Islet of Langerhans (tissue), 1 donor: ENCODE measurements at regions not wholly inside any gene's neighbourhood (a gene's known extent, or its start where the extent isn't known, plus 50 kb on each side); places are given as distances from the start of the nearest gene placed in this dataset.
A peak's percentile ranks its signal among the peaks of the same experiment; 100 is the strongest.

Experiments used
- FAIRE-seq: peaks from one replicate; lab custom pipeline; 2011; peaks lifted over from hg19 to GRCh38; lab: Jason Lieb, UNC

DNA sequence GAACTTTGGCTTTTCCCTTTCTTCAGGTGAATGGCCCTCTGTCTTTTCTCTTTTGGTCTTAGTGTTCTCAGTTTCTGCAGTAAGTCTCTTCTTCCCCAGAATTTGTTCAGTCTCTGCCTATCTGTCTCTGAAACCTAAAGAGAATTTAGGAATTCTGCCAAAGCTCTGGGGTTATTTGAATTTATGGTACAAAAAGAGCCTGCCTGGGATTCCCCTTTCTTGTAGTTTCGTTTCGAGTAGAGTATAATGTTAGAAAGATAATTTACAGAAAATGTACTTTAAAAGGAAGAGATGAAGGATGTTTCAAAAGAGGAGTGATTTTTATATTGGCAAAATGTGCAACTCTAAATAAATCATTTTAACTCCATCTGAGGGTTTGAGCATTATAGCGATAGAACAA is 247.4 kb upstream of the SATB1 start:
- FAIRE-seq = no peak

DNA sequence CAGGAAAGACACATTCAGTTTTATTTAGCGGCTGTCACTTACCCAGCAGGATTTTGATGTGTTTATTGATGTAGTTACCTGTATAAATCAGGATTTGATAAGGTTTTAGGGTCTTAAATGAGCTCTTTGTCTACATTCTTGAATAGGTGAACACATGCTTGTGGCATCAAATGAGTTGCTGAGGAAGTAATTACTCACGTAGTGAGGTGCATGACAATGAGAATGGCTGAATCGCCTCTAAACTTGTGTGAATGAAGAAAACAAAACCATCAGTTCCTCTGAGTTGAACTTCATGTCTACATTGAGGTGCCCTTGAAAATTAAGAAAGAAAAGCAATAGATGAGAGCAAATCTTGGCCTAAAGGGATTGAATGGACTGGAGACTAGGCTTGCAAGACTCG is 245.6 kb upstream of the SATB1 start:
- FAIRE-seq = no peak

DNA sequence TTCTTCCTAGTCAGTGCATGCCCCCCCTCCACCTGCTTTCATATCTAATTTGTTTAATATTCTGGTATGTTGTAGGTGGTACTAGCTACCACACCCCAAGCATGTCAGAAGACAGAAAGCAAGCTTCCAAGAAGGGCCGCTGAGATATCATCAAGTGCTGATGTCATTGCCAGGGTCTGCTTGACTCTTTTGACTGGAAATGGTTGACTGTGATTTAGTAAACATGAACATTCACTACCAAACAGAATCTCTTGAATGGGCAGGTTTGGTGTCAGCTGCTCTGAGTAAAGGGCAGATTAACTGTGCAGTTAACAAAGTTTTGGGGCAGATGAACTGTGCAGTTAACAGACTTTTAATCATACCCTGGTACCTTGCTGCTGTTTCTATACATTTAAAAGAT is 244.2 kb upstream of the SATB1 start:
- FAIRE-seq = no peak

DNA sequence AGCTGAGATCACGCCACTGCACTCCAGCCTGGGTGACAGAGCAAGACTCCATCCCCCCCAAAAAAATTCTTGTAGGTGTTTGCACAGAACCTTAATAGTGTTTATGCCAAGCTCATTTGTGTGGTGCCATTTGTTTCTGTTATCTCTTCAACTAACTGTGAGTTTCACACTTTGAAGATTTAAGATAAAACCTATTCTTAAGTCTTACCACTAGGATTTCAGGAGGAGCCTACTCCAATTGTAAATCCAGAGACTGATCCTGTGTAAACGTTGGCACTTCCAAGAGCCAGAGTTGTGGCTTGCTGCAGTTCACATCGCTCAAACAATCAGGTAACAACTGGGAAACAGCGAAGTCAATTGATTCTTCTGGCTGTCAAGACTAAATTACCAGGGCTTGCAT is 242.4 kb upstream of the SATB1 start:
- FAIRE-seq = no peak

DNA sequence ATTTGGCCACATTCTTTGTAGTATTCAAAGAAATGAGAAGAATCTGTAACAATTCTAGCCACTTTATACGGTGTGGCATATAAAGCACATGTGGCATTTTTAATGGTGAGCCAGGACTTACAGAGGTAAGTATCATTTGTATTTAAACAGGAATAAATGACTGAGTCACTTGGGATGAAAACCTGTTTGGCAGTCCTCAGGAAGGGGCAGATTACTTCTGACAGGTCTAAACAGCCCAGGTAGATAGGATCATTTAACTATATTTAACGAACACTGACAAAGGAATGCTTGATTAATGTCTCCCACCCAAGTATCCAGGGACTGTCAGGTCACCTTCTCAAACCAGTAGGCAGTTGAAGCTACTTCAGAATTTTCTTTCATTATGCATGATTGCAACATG is 241.5 kb upstream of the SATB1 start:
- no peak for FAIRE-seq

DNA sequence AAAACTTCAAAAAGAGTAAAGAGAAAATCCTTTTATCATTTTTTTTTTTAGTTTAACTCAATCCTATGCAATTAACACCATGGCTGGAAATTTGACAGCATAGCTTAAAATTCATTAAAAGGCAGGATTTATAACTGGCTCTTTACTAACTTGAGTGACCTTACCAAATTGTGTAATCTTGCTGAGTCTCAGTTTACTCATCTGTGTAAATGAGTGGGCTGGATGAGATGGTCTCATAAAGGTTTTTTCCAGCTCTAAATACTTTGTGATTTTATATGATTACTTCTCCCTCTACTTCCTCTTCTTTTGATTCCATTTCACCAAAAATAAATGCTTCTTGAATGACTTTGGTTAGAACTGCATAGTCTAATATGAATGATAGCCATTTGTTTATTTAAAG is 234.9 kb upstream of the SATB1 start:
- no peak for FAIRE-seq

DNA sequence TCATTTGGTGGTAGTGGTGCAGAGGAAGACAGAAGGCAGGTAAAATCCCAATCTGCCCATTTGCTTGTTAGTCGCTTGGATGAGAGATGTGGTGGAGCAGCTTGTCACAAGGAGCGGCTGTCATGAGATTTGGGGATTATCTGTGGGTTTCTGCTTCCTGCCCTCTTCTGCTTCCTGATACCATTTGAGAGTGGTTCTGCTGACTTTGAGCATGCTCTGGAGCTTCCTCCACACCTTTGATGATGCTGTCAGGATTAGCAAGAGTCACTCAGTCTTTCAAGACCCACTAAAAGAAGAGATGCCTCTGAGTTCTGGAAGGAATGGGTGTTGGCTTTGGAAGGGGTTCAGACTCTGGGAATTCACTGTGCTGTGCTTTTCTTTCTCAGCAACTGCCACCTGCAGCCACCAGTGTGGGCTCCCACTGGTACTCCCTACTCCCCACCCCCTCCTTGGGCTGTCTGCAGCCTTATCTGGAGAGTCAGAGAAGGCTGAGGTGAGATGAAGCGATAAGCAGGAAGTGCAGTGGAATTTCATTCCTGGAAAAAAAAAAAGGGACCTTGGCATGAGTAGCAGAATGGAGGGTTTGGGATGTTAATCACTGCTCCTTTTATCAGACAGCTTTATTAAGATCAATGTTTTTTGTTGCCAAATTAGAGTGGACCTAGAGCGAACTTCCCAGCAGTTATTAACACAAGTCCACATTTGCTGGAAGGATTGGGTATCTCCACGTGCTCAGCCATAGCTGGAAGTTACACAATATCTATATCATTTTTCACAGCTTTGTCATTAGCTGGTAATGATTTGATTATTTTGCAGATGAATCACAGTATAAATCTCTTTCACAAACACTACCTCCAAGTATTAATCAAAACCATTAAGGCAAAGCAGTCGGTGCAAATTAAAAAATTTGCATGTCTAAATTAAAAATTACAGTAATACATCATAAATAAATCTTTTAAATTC is 233.0 kb upstream of the SATB1 start:
- peak; percentile 27 for FAIRE-seq

DNA sequence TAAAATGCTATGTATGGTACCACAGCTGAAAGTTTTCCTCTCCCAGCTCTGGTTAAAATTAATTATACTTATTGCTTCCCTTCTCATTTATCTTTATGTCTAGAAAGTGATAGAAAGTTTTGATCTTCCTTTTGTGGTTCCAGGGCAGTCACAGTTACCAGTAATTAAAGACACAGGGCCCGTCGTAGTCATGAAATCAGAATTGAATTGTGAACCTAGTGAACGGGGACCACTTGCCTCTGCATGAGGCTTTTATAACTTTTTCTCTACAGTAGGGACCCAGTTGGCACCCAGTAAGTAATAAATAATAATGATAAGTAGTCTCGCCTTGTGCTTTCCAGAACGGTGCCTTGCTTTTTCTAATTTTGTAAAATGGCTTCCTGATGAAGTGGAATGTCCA is 231.7 kb upstream of the SATB1 start:
- no peak for FAIRE-seq

DNA sequence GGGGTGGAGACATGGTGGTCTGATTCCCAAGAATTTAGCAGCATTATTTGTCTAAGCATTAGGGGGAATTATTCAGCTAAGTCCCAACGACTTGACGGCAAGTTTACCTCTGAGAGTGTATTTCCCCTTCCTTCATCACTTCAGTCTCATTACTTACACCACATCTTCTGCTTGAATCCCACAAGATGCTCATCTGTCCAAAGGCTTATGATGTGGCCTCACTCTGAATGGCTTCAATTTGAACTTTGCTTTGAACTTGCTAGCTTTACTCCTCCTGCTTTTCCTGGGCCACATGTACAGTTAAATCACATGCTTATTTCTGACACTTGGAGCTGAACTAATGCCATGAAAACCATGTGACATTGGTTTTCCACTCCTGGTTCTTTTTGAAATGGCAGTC is 231.3 kb upstream of the SATB1 start:
- no peak for FAIRE-seq

DNA sequence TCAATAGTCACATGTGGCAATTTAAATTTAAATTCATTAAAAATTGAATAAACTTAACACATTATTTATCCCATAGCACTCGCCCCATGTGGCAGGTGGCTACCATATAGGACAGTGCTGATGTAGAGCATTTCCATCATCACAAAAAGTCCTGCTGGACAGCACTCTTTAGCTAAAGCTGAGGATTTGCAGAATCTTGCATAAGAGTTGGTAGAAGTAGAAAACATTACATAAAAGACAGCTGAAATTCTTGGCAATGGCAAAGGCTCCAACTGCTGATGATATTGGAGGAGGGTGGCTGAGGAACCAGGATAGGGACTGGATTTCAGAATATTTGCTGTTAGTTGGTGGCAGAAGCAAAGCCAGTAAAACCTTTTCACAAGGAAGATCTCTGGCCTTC is 230.7 kb upstream of the SATB1 start:
- FAIRE-seq = no peak

DNA sequence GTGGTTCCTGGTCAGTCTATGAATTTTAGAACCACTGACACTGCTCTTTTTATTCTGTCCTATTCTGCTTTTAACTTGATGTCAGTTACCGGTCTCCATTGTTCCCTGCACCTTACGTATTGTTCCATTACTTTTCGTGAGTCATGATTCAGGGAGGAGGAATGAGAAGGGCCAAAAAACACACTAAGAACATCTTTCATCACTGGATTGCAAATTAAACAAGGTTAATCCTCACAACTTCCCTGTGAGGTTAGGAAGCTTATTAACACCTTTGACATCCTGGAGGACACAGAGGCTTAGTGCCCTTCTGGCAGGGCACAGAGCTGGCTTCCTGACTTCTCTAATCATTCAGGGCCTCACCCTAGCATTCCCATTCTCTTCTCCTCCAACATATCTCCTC is 227.6 kb upstream of the SATB1 start:
- FAIRE-seq = no peak

DNA sequence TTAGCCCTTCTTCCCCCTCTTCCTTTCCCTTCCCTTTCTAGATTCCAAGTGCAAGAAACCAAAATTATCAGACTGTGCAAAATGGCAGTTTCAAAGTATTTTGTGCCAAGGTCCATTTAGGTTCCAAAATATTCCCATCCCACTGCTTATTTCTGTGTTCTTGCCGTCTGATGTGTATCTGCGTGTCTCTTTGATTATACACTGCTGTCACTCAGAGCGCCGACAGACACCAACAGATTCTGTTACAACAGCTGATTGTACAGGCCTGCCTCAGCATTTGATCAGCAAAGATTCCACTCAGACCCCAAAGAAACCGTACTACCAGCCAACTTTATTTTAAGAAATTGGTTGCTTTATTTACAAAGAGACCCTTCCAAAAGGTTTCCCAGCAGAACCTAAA is 225.6 kb upstream of the SATB1 start:
- no peak for FAIRE-seq

DNA sequence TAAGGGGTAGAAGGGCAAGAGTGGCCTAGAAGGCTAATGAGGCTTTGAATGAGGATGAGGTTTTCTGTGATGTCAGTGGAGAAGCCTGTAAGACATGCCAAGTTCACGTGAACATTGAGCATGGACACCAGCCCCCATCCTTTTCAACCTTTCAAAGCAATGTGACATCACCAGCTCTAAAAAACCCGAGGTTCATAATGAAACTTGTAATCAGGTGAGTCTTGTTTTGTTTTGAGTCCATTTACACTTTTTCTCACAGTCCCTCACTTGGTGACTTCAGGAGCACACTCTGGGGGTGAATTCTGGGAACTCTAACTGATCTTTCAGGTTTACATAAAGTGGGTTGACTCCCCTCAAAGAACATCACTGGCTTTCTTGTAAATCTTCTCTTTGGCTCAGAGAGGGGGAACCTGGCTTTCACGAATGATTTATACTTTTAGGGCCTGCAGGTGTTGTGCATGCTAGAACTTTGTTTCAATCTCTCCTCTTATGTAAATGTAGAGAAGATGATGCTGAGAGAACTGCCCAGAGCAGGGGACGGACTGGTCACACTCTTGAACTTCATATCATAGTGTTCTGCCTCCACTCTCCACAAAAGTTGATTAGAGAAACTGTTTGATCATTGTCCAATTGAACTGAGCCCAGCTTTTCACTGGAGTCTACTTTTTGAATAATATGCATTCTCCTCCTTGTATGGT is 224.7 kb upstream of the SATB1 start:
- no peak for FAIRE-seq

DNA sequence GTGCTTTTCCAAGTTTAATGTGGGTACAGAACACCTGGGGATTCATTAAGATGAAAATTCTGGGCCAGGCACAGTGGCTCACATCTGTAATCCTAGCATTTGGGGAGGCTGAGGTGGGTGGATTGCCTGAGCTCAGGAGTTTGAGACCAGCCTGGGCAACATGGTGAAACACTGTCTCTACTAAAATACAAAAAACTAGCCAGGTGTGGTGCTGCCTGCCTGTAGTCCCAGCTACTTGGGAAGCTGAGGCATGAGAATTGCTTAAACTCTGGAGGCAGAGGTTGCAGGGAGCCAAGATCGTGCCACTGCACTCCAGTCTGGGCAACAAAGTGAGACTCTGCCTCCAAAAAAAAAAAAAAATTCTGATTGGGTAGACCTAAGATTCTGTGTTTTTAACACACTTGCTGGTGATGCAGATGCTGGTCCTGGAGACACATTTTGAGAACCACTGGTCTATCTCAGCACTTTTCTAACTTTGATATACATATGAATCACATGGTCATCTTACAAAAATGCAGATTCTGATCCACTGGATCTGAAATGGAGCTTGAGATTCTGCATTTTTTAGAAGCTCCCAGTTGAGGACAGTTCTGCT is 223.8 kb upstream of the SATB1 start:
- FAIRE-seq = no peak

DNA sequence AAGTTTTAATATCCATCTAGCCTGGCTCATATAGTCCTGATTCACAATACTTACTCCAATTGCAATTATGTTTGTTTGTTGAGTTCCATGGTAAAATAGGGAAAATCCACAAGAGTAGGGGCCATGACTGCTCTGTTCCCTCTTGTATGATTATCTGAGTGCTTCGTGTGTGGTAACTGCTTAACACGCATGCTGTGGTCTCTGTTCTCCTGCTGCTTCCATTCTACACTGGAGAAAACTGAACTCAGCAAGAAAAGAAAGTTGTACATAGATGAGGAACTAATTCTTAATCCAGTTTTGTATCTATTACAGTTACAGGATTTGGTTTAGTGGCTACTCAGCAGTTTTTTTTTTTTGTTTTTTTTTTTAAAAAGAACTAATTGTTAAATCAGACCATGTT is 223.0 kb upstream of the SATB1 start:
- FAIRE-seq = no peak

DNA sequence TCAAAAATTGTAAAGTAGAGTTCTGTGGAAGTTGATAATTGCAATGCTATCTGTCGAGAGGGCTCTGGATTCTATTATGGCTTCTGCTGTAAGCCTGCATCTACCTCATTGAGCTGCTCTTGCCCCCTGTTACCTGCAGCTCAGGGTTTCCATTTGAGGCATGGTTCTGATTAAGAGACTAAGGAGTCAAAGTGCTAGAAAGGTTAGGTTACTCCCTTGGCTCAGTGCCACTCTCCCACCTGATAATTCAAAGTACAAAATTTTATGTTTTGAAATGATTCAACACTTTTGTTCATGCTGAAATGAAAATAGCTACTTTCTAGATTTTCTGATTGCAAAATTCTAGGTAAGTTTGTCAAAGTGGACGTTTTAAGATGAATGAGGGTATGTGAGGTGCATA is 220.5 kb upstream of the SATB1 start:
- no peak for FAIRE-seq

DNA sequence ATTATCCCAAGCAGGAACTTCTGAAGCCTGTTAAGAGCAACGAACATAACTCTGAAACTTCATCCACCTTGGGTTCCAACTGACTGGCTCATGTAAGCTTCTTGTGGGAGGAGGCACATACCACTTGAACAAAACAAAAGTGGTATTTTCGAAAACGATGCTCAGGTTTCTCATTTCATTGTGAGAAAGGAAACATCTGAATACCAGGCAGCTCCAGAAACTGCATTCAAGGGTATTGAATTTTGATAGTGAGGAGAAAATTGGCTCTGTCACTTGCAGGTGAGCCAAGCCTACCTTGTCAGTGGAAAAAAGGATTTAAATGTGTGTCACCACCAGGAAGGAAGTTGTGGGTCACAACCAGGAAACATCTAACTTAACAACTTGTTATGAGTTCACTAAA is 218.1 kb upstream of the SATB1 start:
- no peak for FAIRE-seq

DNA sequence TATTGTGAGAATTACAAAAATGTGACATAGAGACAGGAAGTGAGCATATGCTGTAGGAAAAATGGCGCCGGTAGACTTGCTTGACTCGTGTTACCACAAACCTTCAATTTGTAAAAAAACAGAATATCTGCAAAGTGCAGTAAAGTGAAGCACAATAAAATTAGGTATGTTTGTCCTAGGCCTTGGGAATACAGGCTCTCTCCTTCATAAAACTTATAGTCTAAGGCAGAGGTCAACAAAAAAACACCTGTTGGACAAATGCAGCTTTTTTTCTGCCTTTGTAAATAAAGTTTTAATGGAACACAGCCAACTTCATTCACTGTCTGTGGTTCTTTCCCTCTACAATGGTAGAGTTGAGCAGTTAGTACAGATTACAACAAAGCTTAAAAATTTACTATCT is 216.8 kb upstream of the SATB1 start:
- no peak for FAIRE-seq

DNA sequence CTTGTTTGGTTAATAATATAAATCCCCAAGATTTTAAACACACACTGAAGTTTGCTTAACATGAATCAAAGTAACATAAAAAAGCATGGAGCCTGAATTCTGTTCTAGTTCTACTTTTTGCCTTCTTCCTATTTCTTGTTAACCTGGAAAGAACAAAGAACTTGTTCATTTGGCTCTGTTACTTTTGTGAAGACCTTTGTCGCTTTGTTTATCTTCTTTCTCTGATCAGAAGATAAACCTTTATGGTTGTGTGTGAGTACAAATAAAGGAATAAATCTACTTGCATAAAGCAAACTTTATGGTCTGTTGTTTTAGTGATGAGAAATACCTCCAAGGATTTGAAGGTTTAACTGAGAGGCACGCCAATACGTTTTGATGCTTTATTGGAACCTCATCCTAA is 210.1 kb upstream of the SATB1 start:
- no peak for FAIRE-seq

DNA sequence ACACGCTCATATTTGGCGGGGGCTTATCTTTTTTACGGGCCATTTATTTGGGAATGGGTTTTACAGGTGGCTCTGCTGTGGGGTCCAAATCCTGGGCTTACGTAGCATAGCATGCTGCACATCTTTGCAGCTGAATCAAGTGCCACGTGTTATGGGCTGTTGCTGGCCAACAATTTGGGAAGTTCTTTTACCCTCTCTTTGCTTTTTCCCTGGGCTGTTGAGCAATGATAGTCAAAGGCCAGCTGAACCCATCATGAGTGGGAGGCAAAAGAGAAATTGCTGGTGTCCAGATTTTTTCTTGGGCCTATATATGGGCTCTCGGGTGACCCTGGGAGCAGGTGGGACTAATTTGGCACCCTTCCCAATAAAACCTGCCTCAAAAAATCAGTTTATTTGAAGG is 209.3 kb upstream of the SATB1 start:
- no peak for FAIRE-seq

DNA sequence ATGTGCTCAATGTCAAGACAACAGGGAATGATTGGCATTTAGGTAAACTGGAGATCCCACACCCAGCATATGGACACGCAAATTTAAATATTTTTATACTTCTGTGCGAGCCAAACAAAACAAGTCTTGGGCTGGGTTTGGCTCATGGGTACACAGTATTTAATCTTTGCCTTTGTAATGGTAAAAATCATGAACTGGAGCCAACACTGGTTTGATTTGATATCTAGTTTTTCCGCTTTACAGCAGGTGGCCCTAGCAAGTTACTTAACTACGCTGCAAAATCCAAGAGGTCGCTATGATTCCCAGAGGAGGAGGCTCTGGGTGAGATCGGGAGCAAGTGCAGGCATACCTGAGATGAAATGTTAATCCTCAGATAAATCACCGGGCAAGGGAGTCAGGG is 207.9 kb upstream of the SATB1 start:
- no peak for FAIRE-seq

DNA sequence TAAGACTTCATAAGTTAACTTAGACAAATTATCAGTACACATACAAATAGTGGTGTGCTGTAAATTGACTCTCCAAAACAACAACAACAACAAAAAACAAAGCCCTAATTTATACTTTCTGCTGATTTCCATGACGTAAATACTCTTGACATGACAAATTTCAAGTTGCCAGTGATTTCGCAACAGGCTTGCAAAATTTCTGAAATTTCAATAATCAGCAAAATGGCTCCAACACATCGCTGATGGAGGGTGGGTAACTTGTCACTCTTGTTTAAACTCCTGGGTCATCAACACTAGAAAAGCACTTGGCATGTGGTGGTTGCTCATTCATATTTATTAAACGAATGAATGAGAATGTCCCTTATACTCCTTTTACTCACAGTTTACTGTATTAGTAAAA is 205.2 kb upstream of the SATB1 start:
- FAIRE-seq = no peak

DNA sequence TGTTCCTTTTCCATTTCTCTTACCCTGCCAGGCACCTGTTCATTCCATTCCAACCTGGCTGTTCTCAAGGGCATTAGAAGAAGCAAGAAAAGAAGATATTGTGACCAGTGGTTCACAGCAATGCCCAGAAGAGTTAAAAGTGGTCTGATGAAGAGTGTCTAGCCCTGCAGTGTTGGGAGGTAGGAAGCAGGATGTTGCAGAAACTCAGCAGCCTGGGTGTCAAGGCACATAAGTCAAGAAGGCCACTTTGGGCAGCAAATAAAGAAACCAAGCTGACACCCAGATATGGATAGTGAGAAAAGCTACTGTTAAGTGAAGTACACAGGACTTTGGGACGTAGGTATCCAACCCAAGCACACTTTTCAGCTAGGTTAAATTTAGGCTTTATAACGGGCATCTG is 199.9 kb upstream of the SATB1 start:
- FAIRE-seq = no peak

DNA sequence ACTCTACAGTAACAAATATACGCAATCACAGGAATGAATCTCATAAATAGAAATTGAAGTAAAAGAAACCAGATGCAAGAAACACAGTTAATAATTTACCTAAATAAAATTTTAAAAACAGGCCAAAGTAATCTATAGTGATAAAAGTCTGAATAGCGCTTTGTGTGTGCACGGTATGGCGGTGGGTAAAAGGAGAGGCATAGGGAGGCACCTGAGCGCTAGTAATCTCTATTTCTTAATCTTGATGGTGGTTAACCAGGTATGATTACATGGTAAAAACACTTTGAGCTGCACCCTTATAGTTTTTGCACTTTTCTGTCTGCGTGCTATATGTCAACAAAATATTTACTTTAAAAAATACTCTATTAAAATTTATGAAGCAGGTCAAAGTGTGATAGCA is 198.1 kb upstream of the SATB1 start:
- FAIRE-seq = no peak
